Left ventricle myocardium inferior (tissue), 1 donor: ENCODE measurements at regions not wholly inside any gene's neighbourhood (a gene's known extent, or its start where the extent isn't known, plus 50 kb on each side); places are given as distances from the start of the nearest gene placed in this dataset.

Source experiments
- DNase-seq: peaks from one replicate; pipeline ENCODE4 v3.0.0-alpha.2; 2020
- H3K27ac ChIP-seq: fragments of 200-600 bp; replicated peaks from 2 replicates; pipeline ENCODE4 v1.8.0; 2021
- H3K27me3 ChIP-seq: fragments of 200-600 bp; 2 replicates; pipeline ENCODE4 v1.8.0; 2021; ENCODE audit warnings: low read depth
- H3K36me3 ChIP-seq: fragments of 200-600 bp; 2 replicates; pipeline ENCODE4 v1.8.0; 2021
- H3K4me1 ChIP-seq: fragments of 200-600 bp; 2 replicates; pipeline ENCODE4 v1.8.0; 2021
- H3K4me3 ChIP-seq: fragments of 200-600 bp; 2 replicates; pipeline ENCODE4 v1.8.0; 2021; ENCODE audit warnings: mild to moderate bottlenecking, moderate library complexity
- H3K9me3 ChIP-seq: fragments of 200-600 bp; replicated peaks from 2 replicates; pipeline ENCODE4 v1.8.0; 2021
- intact Hi-C: fragments of 100-400 bp; cut with micrococcal nuclease; formaldehyde crosslinking; loops from one replicate; pipeline ENCODE4 v1.11.0; 2022
- TF ChIP-seq, protein P1 (sequence below): fragments of 200-600 bp; IDR thresholded peaks from 2 replicates; pipeline ENCODE4 v1.8.0; 2021; ENCODE audit warnings: antibody characterized with exemption, mild to moderate bottlenecking, borderline replicate concordance
- donor health status: DM: no; HTN: yes; CAD: no; lungs with severe emphysema.

DNA sequence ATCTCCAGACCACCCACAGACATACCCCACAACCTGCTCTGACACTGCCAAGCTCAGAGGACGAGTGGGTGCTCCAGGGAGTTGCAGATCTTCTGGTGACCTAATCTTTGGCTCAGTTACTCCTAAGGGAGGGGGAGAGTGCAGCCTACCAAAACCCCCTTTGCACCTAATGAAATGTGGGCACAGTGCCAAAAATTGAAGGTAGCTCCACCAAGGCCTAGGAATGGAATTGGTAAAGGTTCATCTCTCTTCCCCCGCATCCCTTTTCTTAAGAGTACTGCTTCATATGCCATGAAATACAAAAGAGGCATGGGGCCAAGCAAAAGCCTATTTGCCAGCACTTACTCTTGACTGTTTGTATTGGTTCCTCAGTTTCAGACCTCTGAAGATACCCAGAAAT is 491.0 kb downstream of the NAF1 start:
- DNase-seq = no peak
- H3K4me3 ChIP-seq = no peak overlapping the region
- H3K36me3 ChIP-seq = no peaks in the 10 kb centered on the region
- H3K9me3 ChIP-seq = peaks cover 23% of the 10 kb centered on the region
- no peak overlapping the region for H3K27ac ChIP-seq
- TF ChIP-seq, protein P1, sequence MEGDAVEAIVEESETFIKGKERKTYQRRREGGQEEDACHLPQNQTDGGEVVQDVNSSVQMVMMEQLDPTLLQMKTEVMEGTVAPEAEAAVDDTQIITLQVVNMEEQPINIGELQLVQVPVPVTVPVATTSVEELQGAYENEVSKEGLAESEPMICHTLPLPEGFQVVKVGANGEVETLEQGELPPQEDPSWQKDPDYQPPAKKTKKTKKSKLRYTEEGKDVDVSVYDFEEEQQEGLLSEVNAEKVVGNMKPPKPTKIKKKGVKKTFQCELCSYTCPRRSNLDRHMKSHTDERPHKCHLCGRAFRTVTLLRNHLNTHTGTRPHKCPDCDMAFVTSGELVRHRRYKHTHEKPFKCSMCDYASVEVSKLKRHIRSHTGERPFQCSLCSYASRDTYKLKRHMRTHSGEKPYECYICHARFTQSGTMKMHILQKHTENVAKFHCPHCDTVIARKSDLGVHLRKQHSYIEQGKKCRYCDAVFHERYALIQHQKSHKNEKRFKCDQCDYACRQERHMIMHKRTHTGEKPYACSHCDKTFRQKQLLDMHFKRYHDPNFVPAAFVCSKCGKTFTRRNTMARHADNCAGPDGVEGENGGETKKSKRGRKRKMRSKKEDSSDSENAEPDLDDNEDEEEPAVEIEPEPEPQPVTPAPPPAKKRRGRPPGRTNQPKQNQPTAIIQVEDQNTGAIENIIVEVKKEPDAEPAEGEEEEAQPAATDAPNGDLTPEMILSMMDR = no peak
- H3K4me1 ChIP-seq = no peaks in the 10 kb centered on the region
- H3K27me3 ChIP-seq = no peaks in the 10 kb centered on the region
- intact Hi-C loops = no loop called here

DNA sequence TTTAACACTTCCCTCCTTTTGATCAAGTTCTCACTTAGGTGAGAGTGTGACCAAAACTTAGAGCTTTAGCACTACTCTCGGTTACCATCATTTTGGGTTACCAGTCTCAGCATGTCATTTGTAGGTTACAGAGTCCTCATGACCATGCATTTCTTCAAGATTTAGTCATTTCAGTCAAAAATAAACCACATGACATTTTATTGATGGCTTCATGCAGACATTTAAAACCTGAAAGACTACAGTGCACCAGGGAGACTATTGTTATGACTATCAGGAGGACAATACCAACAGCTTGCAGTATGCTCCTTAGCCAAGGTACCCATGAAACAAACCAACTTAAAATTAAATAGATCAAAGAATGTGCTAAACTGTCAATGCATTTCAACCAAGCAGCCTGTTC is 498.1 kb upstream of the FSTL5 start:
- Histone ChIP-seq H3K4me3 (no peak overlapping the region), H3K27ac (no peak overlapping the region), H3K9me3 (peaks cover 10% of the 10 kb centered on the region), H3K36me3 (no peaks in the 10 kb centered on the region), H3K27me3 (no peaks in the 10 kb centered on the region), H3K4me1 (no peaks in the 10 kb centered on the region)
- intact Hi-C loops = no loop called here
- DNase-seq = no peak
- TF ChIP-seq, protein P1 = no peak

DNA sequence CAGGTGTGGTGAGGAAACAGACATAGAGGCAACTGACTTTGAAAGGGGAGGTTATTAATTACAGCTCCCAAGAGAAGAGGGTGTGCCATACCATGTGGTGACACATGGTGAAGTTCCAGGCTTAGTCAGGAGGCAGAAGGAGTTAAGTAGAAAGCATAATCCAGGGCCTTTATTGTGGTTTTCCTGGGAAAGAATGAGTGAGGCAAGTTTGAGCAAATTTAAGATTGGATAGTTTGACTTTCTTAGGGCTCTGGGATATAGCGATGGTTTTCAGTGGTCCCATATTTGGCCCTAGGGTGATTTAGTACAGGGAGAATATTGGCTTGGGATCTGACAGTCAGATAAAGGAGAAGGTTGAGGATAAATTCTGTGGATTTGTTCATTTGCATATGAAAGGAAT is 495.9 kb upstream of the FSTL5 start:
- H3K27me3 ChIP-seq = no peaks in the 10 kb centered on the region
- TF ChIP-seq, protein P1 = no peak
- DNase-seq = no peak
- H3K9me3 ChIP-seq = no peaks in the 10 kb centered on the region
- H3K27ac ChIP-seq = no peak overlapping the region
- H3K4me3 ChIP-seq = no peak overlapping the region
- H3K4me1 ChIP-seq = no peaks in the 10 kb centered on the region
- intact Hi-C loops = no loop called here
- no peaks in the 10 kb centered on the region for H3K36me3 ChIP-seq

DNA sequence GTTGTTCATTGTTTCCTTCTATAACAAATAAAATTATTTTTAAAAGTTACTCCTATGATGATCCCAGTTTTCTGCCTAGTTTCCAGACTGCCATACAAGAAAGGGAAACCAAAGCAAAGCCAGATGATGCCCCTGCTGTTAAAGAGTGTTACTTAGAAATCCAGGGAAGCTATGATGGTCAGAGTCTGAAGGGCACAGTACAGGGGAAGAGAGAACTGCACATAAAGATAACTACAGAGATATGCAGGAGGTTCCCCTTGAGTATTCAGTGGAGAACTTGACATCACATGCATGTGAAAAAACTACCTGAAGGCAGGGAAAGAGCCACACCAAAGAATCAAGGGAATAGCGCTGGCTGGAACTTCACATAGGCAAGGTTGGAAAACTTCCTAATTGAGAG is 494.2 kb upstream of the FSTL5 start:
- intact Hi-C loops = no loop called here
- Histone ChIP-seq H3K36me3 (no peaks in the 10 kb centered on the region), H3K4me3 (no peak overlapping the region), H3K27ac (no peak overlapping the region), H3K27me3 (no peaks in the 10 kb centered on the region), H3K9me3 (no peaks in the 10 kb centered on the region), H3K4me1 (no peaks in the 10 kb centered on the region)
- no peak for DNase-seq
- TF ChIP-seq, protein P1 = no peak

DNA sequence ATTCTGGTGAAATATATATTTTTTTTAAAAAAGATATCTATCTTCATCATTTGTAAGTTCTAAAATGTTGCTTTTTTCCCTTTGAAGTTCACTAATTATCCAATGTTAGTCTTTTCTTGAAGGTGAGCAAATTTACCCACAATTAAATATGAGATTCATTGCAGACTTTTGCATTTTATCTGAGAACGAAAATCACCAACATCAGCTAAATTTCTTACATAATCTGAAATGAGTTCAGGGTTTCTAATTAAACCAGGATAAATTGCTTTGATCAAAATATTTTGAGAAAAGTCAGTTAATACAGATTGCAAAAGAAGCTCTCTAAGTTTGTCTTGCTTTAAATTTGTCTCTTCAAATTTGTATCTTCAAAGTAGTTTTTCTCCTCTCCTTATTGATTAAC is 486.4 kb upstream of the FSTL5 start:
- no peak for DNase-seq
- intact Hi-C loops = no loop called here
- Histone ChIP-seq H3K4me1 (no peaks in the 10 kb centered on the region), H3K36me3 (no peaks in the 10 kb centered on the region), H3K4me3 (no peak overlapping the region), H3K27ac (no peak overlapping the region), H3K9me3 (no peaks in the 10 kb centered on the region), H3K27me3 (no peaks in the 10 kb centered on the region)
- TF ChIP-seq, protein P1 = no peak

DNA sequence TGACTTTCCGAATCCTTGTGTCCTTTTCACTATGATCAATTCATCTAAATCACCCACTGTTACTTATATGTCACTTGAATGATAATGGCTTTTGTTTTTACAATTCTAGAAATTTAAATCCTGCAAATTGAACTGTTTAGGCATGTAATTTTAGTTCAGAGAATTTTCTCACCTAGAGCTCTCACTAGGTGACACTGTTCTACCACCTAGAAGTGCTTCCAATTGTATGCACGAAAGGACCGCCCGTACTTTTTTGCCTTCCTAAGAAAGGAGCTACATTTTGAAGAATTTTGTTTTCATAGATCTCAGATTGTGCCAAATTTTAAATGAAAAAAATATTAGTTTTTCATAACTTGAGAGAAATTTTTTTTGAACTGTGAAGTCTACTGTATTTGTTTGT is 481.6 kb upstream of the FSTL5 start:
- Histone ChIP-seq H3K27ac (no peak overlapping the region), H3K36me3 (no peaks in the 10 kb centered on the region), H3K27me3 (no peaks in the 10 kb centered on the region), H3K9me3 (no peaks in the 10 kb centered on the region), H3K4me1 (no peaks in the 10 kb centered on the region), H3K4me3 (no peak overlapping the region)
- TF ChIP-seq, protein P1 = peak; percentile 62
- no peak for DNase-seq
- intact Hi-C loops = loop anchor here (10.0 kb wide), 1 partner anchor 389 kb away; no protein-coding TSS in a partner anchor
